ENCODE measurements at regions not wholly inside any gene's neighbourhood (a gene's known extent, or its start where the extent isn't known, plus 50 kb on each side); places are given as distances from the start of the nearest gene placed in this dataset.

DNA sequence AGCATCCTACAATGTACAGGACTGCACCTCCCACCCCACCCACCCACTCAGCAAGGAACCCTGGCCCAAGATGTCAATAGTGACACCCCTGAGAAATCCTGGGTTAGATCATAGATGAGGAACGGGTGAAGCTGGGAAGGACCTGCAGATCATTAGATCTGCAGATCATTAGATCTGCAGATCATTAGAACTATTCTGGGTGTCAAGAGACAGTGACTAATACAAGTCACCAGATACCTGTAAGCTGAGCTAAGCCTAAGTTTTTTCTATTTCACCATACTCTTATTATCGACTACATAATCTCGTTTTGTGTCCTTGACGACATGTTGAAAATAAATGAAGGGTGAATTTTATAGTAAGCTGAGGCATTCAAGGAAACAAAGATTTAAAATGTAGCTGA is 325.7 kb downstream of the DUSP10 start:
- H3K4me2 ChIP-seq (ENCODE audit: low read length) = no peak overlapping the region
- TF ChIP-seq CTCF (IDR thresholded peaks at IDR 0.05; ENCODE audit: low read length) (no peak), EZH2 (IDR thresholded peaks at IDR 0.05; ENCODE audit: borderline replicate concordance, low read length) (no peak)
- H4K20me1 ChIP-seq (ENCODE audit: insufficient read depth, low read length) = no peaks in the 10 kb centered on the region
- H3K27me3 ChIP-seq (ENCODE audit: insufficient read depth, low read length) = no peaks in the 10 kb centered on the region
- no peaks in the 10 kb centered on the region for H3K79me2 ChIP-seq (ENCODE audit: insufficient read depth, low read length)
- H3K9me3 ChIP-seq (ENCODE audit: low read length) = no peaks in the 10 kb centered on the region
- H3F3A ChIP-seq (ENCODE audit: insufficient read depth, low read length) = no peaks in the 10 kb centered on the region
- H3K4me1 ChIP-seq (ENCODE audit: insufficient read depth, low read length, severe bottlenecking) = no peaks in the 10 kb centered on the region
- no peak overlapping the region for H3K27ac ChIP-seq (ENCODE audit: low read depth, low read length, poor library complexity, severe bottlenecking)
- H3K4me3 ChIP-seq (ENCODE audit: low read depth, low read length, poor library complexity, severe bottlenecking) = no peak overlapping the region
- no peaks in the 10 kb centered on the region for H3K9me2 ChIP-seq (ENCODE audit: low read depth, low read length)
- H2AFZ ChIP-seq (ENCODE audit: low read length) = no peak overlapping the region
- no peak overlapping the region for H3K9ac ChIP-seq (ENCODE audit: low read length)
- H3K36me3 ChIP-seq (ENCODE audit: insufficient read depth, low read length) = no peaks in the 10 kb centered on the region

DNA sequence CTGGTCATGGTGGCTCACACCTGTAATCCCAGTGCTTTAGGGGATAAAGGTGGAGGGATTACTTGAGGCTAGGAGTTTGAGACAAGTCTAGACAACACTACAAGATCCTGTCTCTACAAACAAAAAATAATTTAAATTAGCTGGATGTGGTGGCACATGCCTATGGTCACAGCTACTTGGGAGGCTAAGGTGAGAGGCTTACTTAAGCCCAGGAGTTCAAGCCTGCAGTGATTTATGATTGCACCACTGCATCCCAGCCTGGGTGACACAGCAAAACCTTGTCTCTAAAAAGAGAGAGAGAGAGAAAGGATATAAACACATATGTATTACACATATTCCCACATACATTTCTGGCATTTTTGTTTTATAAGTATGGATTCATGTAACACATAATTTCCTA is 325.2 kb downstream of the DUSP10 start:
- H3K9me3 ChIP-seq (ENCODE audit: low read length) = no peaks in the 10 kb centered on the region
- TF ChIP-seq CTCF (IDR thresholded peaks at IDR 0.05; ENCODE audit: low read length) (no peak), EZH2 (IDR thresholded peaks at IDR 0.05; ENCODE audit: borderline replicate concordance, low read length) (no peak)
- H3K9ac ChIP-seq (ENCODE audit: low read length) = no peak overlapping the region
- no peaks in the 10 kb centered on the region for H3F3A ChIP-seq (ENCODE audit: insufficient read depth, low read length)
- H4K20me1 ChIP-seq (ENCODE audit: insufficient read depth, low read length) = no peaks in the 10 kb centered on the region
- H3K79me2 ChIP-seq (ENCODE audit: insufficient read depth, low read length) = no peaks in the 10 kb centered on the region
- H2AFZ ChIP-seq (ENCODE audit: low read length) = no peak overlapping the region
- no peaks in the 10 kb centered on the region for H3K27me3 ChIP-seq (ENCODE audit: insufficient read depth, low read length)
- H3K36me3 ChIP-seq (ENCODE audit: insufficient read depth, low read length) = no peaks in the 10 kb centered on the region
- no peaks in the 10 kb centered on the region for H3K9me2 ChIP-seq (ENCODE audit: low read depth, low read length)
- no peak overlapping the region for H3K4me3 ChIP-seq (ENCODE audit: low read depth, low read length, poor library complexity, severe bottlenecking)
- H3K4me1 ChIP-seq (ENCODE audit: insufficient read depth, low read length, severe bottlenecking) = no peaks in the 10 kb centered on the region
- H3K27ac ChIP-seq (ENCODE audit: low read depth, low read length, poor library complexity, severe bottlenecking) = no peak overlapping the region
- no peak overlapping the region for H3K4me2 ChIP-seq (ENCODE audit: low read length)

DNA sequence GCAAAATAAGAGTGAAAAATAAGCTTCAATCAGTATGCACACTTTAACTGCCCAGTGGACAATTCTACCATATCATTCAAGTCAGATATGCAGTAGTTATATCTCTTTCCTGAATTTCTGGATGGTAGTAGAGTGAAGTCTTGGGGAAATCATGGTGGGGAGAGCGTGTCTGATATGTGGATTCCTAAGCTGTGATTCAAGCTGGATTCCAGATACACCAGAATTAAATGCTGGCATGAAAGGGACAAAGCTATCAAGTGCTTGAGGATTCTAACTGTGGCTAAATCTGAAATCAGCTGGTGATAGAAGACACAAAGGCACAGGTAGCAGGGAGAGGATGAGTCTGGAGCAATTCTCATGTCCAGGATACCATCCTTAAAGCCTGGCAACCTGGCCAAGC is 323.5 kb downstream of the DUSP10 start:
- Histone ChIP-seq H3K27ac (ENCODE audit: low read depth, low read length, poor library complexity, severe bottlenecking) (no peak overlapping the region), H3K9ac (ENCODE audit: low read length) (no peak overlapping the region), H3K9me3 (ENCODE audit: low read length) (no peaks in the 10 kb centered on the region), H3K27me3 (ENCODE audit: insufficient read depth, low read length) (no peaks in the 10 kb centered on the region), H3K4me3 (ENCODE audit: low read depth, low read length, poor library complexity, severe bottlenecking) (no peak overlapping the region), H3K4me1 (ENCODE audit: insufficient read depth, low read length, severe bottlenecking) (no peaks in the 10 kb centered on the region), H2AFZ (ENCODE audit: low read length) (no peak overlapping the region), H3K36me3 (ENCODE audit: insufficient read depth, low read length) (no peaks in the 10 kb centered on the region), H3K9me2 (ENCODE audit: low read depth, low read length) (no peaks in the 10 kb centered on the region), H3F3A (ENCODE audit: insufficient read depth, low read length) (no peaks in the 10 kb centered on the region), H3K4me2 (ENCODE audit: low read length) (no peak overlapping the region), H4K20me1 (ENCODE audit: insufficient read depth, low read length) (no peaks in the 10 kb centered on the region), H3K79me2 (ENCODE audit: insufficient read depth, low read length) (no peaks in the 10 kb centered on the region)
- TF ChIP-seq CTCF (IDR thresholded peaks at IDR 0.05; ENCODE audit: low read length) (no peak), EZH2 (IDR thresholded peaks at IDR 0.05; ENCODE audit: borderline replicate concordance, low read length) (no peak)
